Esophagus muscularis mucosa (tissue), 3 donors: ENCODE measurements at regions not wholly inside any gene's neighbourhood (a gene's known extent, or its start where the extent isn't known, plus 50 kb on each side); places are given as distances from the start of the nearest gene placed in this dataset.

Experiments used
- CTCF ChIP-seq, 3 experiments: fragments of 200-600 bp in 2 of 3; fragments of 450-650 bp in 1 of 3; sonication (generic) in 2 of 3; IDR thresholded peaks; one replicate each; pipeline ENCODE4 v1.5.1; 2017 to 2019; ENCODE audit warnings: antibody characterized with exemption in 3 of 3, mild to moderate bottlenecking in 2 of 3, moderate library complexity in 1 of 3
- POLR2AphosphoS5 ChIP-seq, 2 donors: sonication (generic); formaldehyde crosslinking; IDR thresholded peaks; one replicate each; pipeline ENCODE4 v1.6.1; 2017; ENCODE audit warnings: antibody characterized with exemption in 2 of 2

- no peak for TF ChIP-seq CTCF (IDR thresholded peaks at IDR 0.05)
- TF ChIP-seq POLR2AphosphoS5 (IDR thresholded peaks at IDR 0.05), result no peak
Observed at GRCh38 chr5:87649455-87649854, 236.7 kb upstream of the CCNH start.
